LNCaP clone FGC (cell line): ENCODE measurements at regions not wholly inside any gene's neighbourhood (a gene's known extent, or its start where the extent isn't known, plus 50 kb on each side); places are given as distances from the start of the nearest gene placed in this dataset.

Experiments
- DNase-seq: peaks from one replicate; pipeline ENCODE4 v3.0.0-alpha.2; 2011; ENCODE audit warnings: low read depth
- H3K4me3 ChIP-seq: 2 replicates; pipeline ENCODE4 v1.5.1; 2011; ENCODE audit warnings: mild to moderate bottlenecking, low read depth, low read length, control low read depth
- TF ChIP-seq, protein P1 (sequence below): IDR thresholded peaks from 2 replicates; pipeline ENCODE4 v1.5.1; 2012; ENCODE audit warnings: mild to moderate bottlenecking; ENCODE audit not compliant: control insufficient read depth, insufficient read depth; ENCODE audit errors: extremely low read depth

- TF ChIP-seq, protein P1, sequence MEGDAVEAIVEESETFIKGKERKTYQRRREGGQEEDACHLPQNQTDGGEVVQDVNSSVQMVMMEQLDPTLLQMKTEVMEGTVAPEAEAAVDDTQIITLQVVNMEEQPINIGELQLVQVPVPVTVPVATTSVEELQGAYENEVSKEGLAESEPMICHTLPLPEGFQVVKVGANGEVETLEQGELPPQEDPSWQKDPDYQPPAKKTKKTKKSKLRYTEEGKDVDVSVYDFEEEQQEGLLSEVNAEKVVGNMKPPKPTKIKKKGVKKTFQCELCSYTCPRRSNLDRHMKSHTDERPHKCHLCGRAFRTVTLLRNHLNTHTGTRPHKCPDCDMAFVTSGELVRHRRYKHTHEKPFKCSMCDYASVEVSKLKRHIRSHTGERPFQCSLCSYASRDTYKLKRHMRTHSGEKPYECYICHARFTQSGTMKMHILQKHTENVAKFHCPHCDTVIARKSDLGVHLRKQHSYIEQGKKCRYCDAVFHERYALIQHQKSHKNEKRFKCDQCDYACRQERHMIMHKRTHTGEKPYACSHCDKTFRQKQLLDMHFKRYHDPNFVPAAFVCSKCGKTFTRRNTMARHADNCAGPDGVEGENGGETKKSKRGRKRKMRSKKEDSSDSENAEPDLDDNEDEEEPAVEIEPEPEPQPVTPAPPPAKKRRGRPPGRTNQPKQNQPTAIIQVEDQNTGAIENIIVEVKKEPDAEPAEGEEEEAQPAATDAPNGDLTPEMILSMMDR: no peak
- H3K4me3 ChIP-seq: no peak overlapping the region
- no peak for DNase-seq
These were observed 106.4 kb downstream of the BCL2L11 start for GRCh38 chr2:111226876-111227700.

DNA sequence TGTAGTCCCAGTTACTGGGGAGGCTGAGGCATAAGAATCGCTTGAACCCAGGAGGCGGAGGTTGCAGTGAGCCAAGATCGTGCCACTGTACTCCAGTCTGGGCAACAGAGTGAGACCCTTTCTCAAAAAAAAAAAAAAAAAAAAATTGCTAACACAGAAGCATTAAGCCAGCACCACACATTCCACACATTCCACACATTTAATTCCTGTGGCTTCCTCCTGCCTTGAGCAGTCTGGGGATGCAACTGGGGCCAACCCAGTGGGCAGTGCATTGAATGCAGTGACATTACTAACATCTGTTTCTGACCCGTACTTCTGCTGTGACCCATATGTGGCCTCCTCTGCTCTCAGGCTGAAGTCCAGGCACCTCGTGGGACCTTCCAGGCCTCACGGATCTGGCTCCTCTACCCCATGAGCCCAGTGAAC, 107.0 kb downstream of the BCL2L11 start:
- DNase-seq: no peak
- H3K4me3 ChIP-seq: no peak overlapping the region
- TF ChIP-seq, protein P1: no peak

- TF ChIP-seq, protein P1: no peak
- no peak overlapping the region for H3K4me3 ChIP-seq
- no peak for DNase-seq
These were observed 111.0 kb downstream of the BCL2L11 start for GRCh38 chr2:111231532-111232252.

DNA sequence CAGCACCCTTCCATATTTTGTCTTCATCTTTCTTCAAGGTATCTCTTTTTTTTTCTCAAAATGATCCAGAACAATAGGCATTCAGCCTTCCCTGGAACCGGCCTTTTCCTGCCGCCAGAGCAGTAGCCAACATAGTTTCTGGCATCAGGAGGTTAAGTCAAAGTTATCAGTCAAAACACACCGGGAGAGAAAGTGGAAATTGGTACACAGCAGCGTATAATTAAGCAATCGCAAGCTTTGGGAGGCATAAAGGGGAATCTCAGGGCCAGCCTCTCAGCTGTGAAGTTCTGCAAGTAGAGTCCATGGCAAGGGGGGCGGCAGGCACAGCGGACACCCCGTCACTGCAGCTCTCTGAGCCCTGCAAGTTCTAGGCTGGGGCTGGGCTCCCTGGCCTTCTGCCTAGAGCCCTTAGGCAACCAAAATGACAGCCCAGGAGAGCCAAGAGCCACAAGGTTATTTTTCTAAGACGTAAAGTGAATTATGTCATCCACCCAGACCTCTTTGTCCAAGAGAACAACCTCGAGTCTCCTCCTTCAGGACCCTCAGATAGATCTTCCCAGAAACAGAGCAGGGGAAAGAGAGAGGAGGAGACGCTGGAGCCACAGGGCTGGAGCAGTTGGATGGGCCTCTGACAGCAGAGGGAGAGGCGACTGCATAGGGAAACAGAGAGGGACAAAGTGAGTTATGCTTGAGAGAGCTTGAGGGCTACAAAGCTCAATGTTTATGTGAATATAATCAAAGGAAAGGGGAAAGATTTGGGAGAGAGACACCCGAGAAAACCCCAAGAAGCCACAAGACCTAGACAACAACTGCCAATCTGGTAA, 114.7 kb downstream of the BCL2L11 start:
- H3K4me3 ChIP-seq: no peak overlapping the region
- TF ChIP-seq, protein P1: no peak
- no peak for DNase-seq

GRCh38 chr2:111236025-111236424, 115.3 kb downstream of the BCL2L11 start:
- DNase-seq: no peak
- TF ChIP-seq, protein P1: no peak
- H3K4me3 ChIP-seq: no peak overlapping the region

DNA sequence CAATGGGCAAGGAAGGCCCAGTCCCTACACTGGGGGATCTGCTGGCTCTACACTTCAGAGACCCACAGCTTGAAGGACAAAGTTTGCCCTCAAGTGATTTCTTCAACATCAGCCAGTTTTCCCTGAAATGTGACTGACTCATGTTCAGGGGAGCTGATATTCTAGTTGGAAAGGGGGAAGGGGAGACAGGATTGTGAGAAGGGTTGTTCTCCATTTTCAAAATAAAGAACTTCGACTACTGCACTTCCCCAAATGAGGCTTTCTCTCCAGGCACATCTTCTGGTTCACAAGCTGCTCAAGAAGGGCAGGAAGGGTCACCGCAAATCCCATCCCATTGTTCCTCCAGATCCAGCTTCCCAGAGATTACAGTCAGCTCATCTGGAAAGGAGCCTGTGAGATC, 117.6 kb downstream of the BCL2L11 start:
- no peak for DNase-seq
- TF ChIP-seq, protein P1: no peak

More for the DNA sequence above, 117.6 kb downstream of the BCL2L11 start:
- no peak overlapping the region for H3K4me3 ChIP-seq
